ENCODE measurements at regions not wholly inside any gene's neighbourhood (a gene's known extent, or its start where the extent isn't known, plus 50 kb on each side); places are given as distances from the start of the nearest gene placed in this dataset.
"Not testable (repeated sequence)": the region's sequence is repeated elsewhere in the genome, so short reads cannot be mapped to it uniquely, and the experiment has no call there.

DNA sequence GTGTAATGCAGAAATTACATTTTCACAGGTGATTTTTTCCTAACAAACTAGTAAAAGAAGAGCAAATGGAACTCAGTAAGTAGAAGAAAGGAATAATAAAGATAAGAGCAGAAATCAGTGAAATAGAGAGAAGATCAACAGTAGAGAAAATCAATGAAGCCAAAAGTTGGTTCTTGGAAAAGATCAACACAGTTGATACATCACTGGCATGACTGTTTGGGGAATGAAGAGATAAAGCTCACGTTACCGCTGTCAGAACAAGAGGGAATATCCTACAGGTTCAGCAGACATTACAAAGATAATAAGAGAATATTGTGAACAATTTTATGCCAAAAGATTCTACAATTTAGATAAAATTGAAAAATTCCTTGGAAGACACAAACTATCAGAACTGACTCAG lies 146.4 kb downstream of the ACTR3B start:
- no peak for DNase-seq (ENCODE audit: low spot score)
- in situ Hi-C loops (cut with HindIII; ENCODE audit: low sequenced_read_pairs) = no loop called here

GRCh38 chr7:152907042-152907761 lies 147.7 kb downstream of the ACTR3B start:
- in situ Hi-C loops (cut with HindIII; ENCODE audit: low sequenced_read_pairs) = no loop called here
- no peak for DNase-seq (ENCODE audit: low spot score)

DNA sequence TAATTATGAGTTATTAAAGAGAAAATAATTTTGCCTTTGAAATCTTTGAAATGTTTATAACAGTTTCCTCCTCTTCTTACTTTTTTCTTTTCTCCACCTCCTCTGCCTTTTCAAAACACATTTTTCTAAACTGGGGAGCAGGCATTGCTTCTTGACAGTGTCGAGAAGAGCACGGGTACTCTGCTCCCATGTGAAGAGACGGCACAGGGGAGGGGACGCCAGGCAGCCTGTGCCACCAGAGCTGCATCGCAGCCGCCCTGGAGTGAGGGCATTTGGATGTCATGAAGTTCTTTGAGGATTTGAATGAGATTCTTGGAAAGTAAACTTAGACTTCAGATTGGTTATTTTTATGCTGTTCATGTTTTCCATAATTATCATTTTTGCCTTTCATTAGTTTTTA lies 149.7 kb downstream of the ACTR3B start:
- in situ Hi-C loops (cut with HindIII; ENCODE audit: low sequenced_read_pairs) = no loop called here
- DNase-seq (ENCODE audit: low spot score) = no peak

DNA sequence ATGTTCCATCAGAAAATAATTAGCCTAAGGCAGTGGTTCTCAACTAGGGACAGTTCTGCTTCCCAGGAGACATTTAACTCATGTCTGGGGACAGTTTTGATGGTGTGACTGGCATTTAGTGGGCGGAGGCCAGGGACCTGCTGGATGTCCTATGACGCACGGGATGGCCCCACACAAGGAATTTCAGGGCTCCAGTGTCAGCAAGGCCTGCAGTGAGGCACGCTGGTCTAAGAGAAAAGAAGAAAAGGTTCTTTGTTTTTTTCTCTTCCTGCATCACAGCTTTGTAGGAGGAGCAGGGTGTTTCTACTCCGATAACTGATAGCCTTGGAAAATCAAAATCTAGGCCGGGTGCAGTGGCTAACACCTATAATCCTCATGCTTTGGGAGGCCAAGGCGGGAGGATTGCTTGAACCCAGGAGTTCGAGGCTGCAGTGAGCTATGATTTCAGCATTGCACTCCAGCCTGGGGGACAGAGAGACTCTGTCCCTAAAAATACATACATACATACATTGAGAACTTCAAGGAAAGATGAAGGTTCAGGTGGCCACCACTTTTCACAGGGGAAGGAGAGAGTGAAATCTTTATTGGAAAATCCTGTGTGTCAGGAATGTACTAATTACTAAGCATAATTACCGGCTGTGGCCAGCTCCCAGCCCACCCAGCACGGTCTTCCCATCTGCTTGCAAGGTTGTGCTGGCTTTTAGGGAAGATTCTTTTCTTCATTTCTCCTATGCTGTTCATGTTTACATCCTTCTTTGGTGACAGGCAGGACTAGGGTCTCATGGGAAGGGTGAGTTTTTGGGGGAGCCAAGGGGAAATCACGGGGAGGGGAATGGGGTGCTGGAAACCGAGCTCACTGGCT lies 150.4 kb downstream of the ACTR3B start:
- no peak for DNase-seq (ENCODE audit: low spot score)
- in situ Hi-C loops (cut with HindIII; ENCODE audit: low sequenced_read_pairs) = no loop called here

- in situ Hi-C loops (cut with HindIII; ENCODE audit: low sequenced_read_pairs) = no loop called here
- DNase-seq (ENCODE audit: low spot score) = no peak
Measured at GRCh38 chr7:152910545-152911225, 151.1 kb downstream of the ACTR3B start.

- no peak for DNase-seq (ENCODE audit: low spot score)
- in situ Hi-C loops (cut with HindIII; ENCODE audit: low sequenced_read_pairs) = no loop called here
Measured at GRCh38 chr7:152911226-152911560, 151.6 kb downstream of the ACTR3B start.

DNA sequence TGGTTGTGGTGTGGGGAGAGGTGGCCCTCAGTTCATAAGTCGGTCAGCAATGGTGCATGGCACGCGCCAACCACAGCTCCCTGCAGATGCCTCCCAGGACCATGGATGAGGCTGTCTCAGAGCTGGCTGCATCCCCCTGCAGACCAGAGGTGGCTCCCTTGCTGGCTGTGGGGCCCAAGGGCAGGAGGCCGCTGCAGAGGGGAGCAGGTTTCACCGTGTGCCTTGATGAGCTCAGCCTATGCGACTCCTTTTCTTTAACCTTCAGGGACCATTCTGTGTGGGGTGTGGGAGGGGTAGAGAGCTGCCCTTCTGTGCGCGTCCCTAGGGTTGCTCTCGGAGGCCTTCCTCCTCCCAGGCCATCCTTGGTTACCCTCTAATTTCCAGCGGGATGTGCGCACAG lies 152.4 kb downstream of the ACTR3B start:
- in situ Hi-C loops (cut with HindIII; ENCODE audit: low sequenced_read_pairs) = no loop called here
- DNase-seq (ENCODE audit: low spot score) = no peak

DNA sequence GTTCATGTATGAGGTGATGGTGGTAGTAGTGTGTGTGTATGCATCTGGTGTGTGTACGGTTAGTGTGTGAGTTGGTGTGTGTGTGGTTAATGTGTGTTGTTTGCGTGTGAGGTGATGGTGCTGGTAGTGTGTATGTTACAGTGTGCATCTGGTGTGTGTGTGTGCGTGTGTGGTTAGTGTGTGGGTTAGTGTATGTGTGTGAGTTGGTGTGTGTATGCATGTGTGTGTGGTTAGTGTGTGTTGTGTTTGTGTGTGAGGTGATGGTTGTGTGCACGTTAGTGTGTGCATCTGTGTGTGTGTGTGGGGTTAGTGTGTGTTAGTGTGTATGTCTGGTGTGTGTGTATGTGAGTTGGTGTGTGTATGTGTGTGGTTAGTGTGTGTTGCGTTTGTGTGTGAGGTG lies 153.0 kb downstream of the ACTR3B start:
- in situ Hi-C loops (cut with HindIII; ENCODE audit: low sequenced_read_pairs) = no loop called here
- no peak for DNase-seq (ENCODE audit: low spot score)

DNA sequence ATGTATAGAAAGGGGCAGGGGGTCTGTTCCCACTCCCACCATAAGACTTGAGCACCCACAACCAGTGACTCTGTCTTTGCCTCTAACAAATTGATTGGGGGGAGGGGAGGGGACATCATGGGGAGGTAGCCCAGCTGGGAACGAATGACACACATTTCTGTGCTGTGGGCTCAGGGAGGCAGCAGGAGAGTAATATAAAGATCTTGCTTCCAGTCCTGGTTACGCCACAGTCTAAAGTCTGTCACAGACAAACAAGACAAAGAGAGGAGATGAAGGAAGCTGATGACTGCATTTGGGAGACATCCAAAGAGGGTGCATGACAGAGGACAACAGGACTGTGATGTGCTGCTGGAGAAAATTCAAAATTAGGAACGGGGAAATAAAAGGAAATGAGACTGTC lies 153.9 kb downstream of the ACTR3B start:
- in situ Hi-C loops (cut with HindIII; ENCODE audit: low sequenced_read_pairs) = no loop called here
- no peak for DNase-seq (ENCODE audit: low spot score)

DNA sequence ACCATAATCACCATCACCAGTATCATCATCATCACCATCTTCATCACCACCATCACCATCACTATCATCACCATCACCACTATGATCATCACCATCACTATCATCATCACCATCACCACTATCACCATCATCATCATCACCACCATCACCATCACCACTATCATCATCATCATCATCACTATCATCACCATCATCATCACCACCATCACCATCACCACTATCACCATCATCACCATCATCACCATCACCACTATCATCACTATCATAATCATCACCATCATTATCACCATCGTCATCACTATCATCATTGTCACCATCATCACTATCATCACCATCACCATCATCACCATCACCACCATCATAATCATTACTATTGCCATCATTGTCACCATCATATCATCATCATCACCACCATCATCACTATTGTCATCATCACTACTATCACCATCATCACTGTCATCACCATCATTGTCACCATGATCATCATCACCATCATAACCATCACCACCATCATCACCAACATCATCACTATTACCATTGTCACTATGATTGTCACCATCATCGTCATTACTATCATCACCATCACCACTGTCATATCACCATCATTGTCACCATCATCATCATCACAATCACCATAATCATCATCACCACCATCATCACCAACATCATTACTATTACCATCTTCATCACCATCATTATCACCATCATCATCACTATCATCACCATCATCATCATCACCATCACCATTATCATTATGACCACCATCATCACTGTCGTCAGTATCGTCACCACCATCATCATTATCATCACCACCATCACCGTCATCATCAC lies 154.7 kb downstream of the ACTR3B start:
- in situ Hi-C loops (cut with HindIII; ENCODE audit: low sequenced_read_pairs) = no loop called here

GRCh38 chr7:152914845-152915102 lies 155.2 kb downstream of the ACTR3B start:
- DNase-seq (ENCODE audit: low spot score); in situ Hi-C loops (cut with HindIII; ENCODE audit: low sequenced_read_pairs): not testable (repeated sequence)

More for the DNA sequence above, 154.7 kb downstream of the ACTR3B start:
- DNase-seq (ENCODE audit: low spot score) = no peak

DNA sequence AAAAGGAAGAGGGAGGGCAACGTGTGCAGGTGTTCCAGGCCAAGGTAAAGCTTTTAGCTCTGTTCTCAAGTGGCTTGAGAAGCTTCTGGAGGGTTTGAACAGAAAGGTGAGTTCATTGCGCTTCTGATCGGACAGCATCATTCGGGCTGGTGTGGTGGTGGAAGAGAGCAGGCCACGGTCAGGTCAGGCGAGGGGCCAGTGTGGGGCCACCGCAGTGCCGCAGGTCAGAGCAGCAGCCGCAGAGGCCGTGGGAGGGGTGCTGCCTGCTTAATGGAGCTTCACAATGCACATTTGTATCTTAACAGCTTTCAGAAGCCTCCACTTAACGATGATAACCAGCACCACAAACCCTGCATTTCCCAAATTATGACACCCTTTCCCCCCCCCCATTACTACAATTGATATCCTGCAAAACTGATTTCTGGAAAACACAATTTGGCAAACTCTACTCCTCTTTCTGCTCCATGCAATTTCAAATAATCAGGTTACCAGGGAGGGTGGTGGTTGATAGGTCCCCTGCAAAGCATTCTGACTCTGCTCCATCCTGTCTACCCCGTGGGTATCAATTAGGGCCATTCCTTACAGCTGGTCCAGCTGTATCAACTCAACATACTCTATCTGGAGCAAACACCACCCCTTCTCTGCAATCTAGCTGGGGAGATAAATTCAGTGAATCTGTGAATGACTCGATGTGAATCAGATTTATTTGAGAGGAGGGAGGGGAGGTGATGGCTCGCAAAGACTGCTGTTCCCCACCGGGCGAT lies 162.9 kb downstream of the ACTR3B start:
- no peak for DNase-seq (ENCODE audit: low spot score)
- in situ Hi-C loops (cut with HindIII; ENCODE audit: low sequenced_read_pairs) = no loop called here

- DNase-seq (ENCODE audit: low spot score) = no peak
- in situ Hi-C loops (cut with HindIII; ENCODE audit: low sequenced_read_pairs) = no loop called here
Measured at GRCh38 chr7:152923711-152924110, 164.2 kb downstream of the ACTR3B start.

- DNase-seq (ENCODE audit: low spot score) = no peak
- in situ Hi-C loops (cut with HindIII; ENCODE audit: low sequenced_read_pairs) = no loop called here
Measured at GRCh38 chr7:152924238-152924637, 164.7 kb downstream of the ACTR3B start.

DNA sequence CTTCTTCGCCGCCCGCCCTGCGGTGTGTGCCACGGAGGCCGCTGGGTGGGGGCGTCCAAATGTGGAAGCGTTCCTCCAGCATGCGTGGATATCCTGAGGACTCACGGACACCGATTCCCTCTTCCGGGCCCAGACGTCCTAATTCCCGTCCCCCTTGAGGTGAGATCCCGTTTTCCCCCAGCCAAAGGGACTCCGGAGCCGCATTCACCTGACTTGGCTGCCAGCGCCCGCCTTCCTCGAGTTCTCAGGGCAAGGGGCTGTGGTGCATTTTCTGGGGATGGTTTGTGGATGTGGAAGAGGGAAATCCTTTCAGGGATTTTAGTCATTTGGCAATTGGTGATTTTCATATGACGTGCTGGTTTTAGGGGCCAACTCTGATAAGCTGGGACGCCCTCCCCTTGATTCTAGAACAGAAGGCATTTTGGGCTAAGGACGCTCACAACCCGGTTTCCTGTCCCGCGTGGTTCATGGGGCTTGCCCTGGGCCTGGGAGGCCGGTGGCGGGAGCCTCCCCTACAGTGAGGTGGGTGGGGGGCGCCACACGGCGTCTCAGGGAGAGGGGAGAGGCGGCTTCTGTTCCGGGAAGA lies 165.4 kb downstream of the ACTR3B start:
- in situ Hi-C loops (cut with HindIII; ENCODE audit: low sequenced_read_pairs) = no loop called here
- no peak for DNase-seq (ENCODE audit: low spot score)

- DNase-seq (ENCODE audit: low spot score) = no peak
- in situ Hi-C loops (cut with HindIII; ENCODE audit: low sequenced_read_pairs) = no loop called here
Measured at GRCh38 chr7:152925412-152926147, 166.0 kb downstream of the ACTR3B start.

DNA sequence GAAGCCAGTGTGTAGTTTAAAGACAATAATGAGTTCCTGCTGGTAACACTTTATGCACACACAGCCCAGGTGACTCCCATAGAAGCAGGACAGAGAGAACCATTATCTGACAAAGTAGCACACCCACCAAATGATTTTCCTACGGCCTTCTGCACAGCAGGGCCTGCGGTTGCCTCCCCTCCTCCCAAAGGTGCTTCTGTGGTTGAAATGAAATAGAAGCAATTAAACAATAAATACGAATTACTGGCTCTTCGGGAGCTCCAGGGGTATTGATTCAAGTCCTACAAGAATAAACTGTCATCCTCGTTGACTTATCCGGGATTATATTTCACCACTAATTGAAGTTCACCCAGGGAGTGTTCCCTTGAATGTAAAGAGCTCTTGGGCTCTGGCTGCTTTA lies 172.1 kb downstream of the ACTR3B start:
- DNase-seq (ENCODE audit: low spot score) = no peak
- in situ Hi-C loops (cut with HindIII; ENCODE audit: low sequenced_read_pairs) = no loop called here

GRCh38 chr7:152937282-152937681 lies 177.7 kb downstream of the ACTR3B start:
- in situ Hi-C loops (cut with HindIII; ENCODE audit: low sequenced_read_pairs) = no loop called here

More at GRCh38 chr7:152937282-152937681, 177.7 kb downstream of the ACTR3B start:
- DNase-seq (ENCODE audit: low spot score) = no peak
